Stomach (tissue), 4 donors: ENCODE measurements at regions not wholly inside any gene's neighbourhood (a gene's known extent, or its start where the extent isn't known, plus 50 kb on each side); places are given as distances from the start of the nearest gene placed in this dataset.

Experiments used
- EP300 ChIP-seq: sonication (generic); formaldehyde crosslinking; IDR thresholded peaks from one replicate; pipeline ENCODE4 v1.6.1; 2017; ENCODE audit warnings: antibody characterized with exemption
- POLR2A ChIP-seq, 4 donors: fragments of 450-650 bp; IDR thresholded peaks; one replicate each; pipeline ENCODE4 v1.6.1; 2016; ENCODE audit warnings: antibody characterized with exemption in 4 of 4, control low read depth in 2 of 4, mild to moderate bottlenecking in 1 of 4, moderate library complexity in 1 of 4
- TF ChIP-seq, protein P1 (sequence below), 7 experiments: fragments of 450-650 bp in 4 of 7; fragments of 200-600 bp in 3 of 7; sonication (generic) in 3 of 7; IDR thresholded peaks; one replicate each; pipeline ENCODE4 v1.5.1; 2016 to 2019; ENCODE audit warnings: antibody characterized with exemption in 7 of 7, control low read depth in 2 of 7, mild to moderate bottlenecking in 1 of 7

DNA sequence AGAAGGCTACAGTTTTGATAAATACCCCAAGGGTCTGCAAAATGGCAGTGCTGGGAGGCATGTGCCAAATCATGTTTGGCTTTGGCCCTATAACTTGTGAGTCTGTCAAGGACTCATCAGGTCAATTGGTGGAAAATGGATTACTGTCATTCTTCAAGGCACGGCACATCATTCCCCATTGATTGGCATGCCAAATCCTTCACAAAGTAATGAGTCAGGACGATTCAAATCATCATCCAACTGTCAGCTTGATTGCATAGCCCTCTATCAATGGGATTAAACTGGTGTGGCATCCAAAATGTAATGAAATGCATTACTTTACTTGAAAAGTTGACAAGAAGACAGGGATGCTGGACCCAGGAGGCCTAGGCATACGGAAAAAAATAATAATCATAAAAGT lies 441.6 kb upstream of the PIK3C3 start:
- TF ChIP-seq EP300 (no peak), POLR2A (IDR thresholded peaks at IDR 0.05) (no peak)
- TF ChIP-seq, protein P1, sequence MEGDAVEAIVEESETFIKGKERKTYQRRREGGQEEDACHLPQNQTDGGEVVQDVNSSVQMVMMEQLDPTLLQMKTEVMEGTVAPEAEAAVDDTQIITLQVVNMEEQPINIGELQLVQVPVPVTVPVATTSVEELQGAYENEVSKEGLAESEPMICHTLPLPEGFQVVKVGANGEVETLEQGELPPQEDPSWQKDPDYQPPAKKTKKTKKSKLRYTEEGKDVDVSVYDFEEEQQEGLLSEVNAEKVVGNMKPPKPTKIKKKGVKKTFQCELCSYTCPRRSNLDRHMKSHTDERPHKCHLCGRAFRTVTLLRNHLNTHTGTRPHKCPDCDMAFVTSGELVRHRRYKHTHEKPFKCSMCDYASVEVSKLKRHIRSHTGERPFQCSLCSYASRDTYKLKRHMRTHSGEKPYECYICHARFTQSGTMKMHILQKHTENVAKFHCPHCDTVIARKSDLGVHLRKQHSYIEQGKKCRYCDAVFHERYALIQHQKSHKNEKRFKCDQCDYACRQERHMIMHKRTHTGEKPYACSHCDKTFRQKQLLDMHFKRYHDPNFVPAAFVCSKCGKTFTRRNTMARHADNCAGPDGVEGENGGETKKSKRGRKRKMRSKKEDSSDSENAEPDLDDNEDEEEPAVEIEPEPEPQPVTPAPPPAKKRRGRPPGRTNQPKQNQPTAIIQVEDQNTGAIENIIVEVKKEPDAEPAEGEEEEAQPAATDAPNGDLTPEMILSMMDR (IDR thresholded peaks at IDR 0.05) = no peak
